ENCODE measurements at regions not wholly inside any gene's neighbourhood (a gene's known extent, or its start where the extent isn't known, plus 50 kb on each side); places are given as distances from the start of the nearest gene placed in this dataset.

GRCh38 chr16:60271025-60271771, 1537.1 kb upstream of the GOT2 start:
- DNase-seq (ENCODE audit: low spot score in 2 of 2), result no peak
- no peaks in the 10 kb centered on the region for H3K9me3 ChIP-seq
- intact Hi-C loops (cut with DNase I), result no loop called here
- H3K4me1 ChIP-seq, result no peaks in the 10 kb centered on the region
- no peaks in the 10 kb centered on the region for H3K27me3 ChIP-seq
- H3K36me3 ChIP-seq, result no peaks in the 10 kb centered on the region
- TF ChIP-seq CTCF (IDR thresholded peaks at IDR 0.05), result no peak
- no peak overlapping the region for H3K27ac ChIP-seq
- no peak overlapping the region for H3K4me3 ChIP-seq

- H3K27me3 ChIP-seq, result no peaks in the 10 kb centered on the region
- no peak overlapping the region for H3K27ac ChIP-seq
- TF ChIP-seq CTCF (IDR thresholded peaks at IDR 0.05), result no peak
- no peaks in the 10 kb centered on the region for H3K4me1 ChIP-seq
- H3K36me3 ChIP-seq, result no peaks in the 10 kb centered on the region
- no peaks in the 10 kb centered on the region for H3K9me3 ChIP-seq
- intact Hi-C loops (cut with DNase I), result no loop called here
- H3K4me3 ChIP-seq, result no peak overlapping the region
- no peak for DNase-seq (ENCODE audit: low spot score in 2 of 2)
Measured at GRCh38 chr16:60261425-60261824, 1527.3 kb upstream of the GOT2 start.

GRCh38 chr16:60259956-60260355, 1525.8 kb upstream of the GOT2 start:
- no peaks in the 10 kb centered on the region for H3K4me1 ChIP-seq
- no peaks in the 10 kb centered on the region for H3K9me3 ChIP-seq
- no peak overlapping the region for H3K4me3 ChIP-seq
- DNase-seq (ENCODE audit: low spot score in 2 of 2), result no peak
- intact Hi-C loops (cut with DNase I), result no loop called here
- H3K27ac ChIP-seq, result no peak overlapping the region
- no peaks in the 10 kb centered on the region for H3K36me3 ChIP-seq
- no peak for TF ChIP-seq CTCF (IDR thresholded peaks at IDR 0.05)
- no peaks in the 10 kb centered on the region for H3K27me3 ChIP-seq

GRCh38 chr16:60246086-60246485, 1512.0 kb upstream of the GOT2 start:
- DNase-seq (ENCODE audit: low spot score in 2 of 2), result no peak
- no peak for TF ChIP-seq CTCF (IDR thresholded peaks at IDR 0.05)
- intact Hi-C loops (cut with DNase I), result no loop called here

GRCh38 chr16:60241671-60242070, 1507.6 kb upstream of the GOT2 start:
- intact Hi-C loops (cut with DNase I), result no loop called here
- H3K4me3 ChIP-seq, result no peak overlapping the region

More at GRCh38 chr16:60246086-60246485, 1512.0 kb upstream of the GOT2 start:
- H3K27me3 ChIP-seq, result no peaks in the 10 kb centered on the region
- no peaks in the 10 kb centered on the region for H3K9me3 ChIP-seq
- no peaks in the 10 kb centered on the region for H3K36me3 ChIP-seq
- H3K4me1 ChIP-seq, result no peaks in the 10 kb centered on the region
- no peak overlapping the region for H3K4me3 ChIP-seq
- H3K27ac ChIP-seq, result no peak overlapping the region

More at GRCh38 chr16:60241671-60242070, 1507.6 kb upstream of the GOT2 start:
- Histone ChIP-seq H3K4me1 (no peaks in the 10 kb centered on the region), H3K27me3 (no peaks in the 10 kb centered on the region), H3K27ac (no peak overlapping the region), H3K9me3 (no peaks in the 10 kb centered on the region), H3K36me3 (no peaks in the 10 kb centered on the region)
- no peak for DNase-seq (ENCODE audit: low spot score in 2 of 2)
- no peak for TF ChIP-seq CTCF (IDR thresholded peaks at IDR 0.05)
